Chondrocyte (in vitro differentiated cells): ENCODE measurements at regions not wholly inside any gene's neighbourhood (a gene's known extent, or its start where the extent isn't known, plus 50 kb on each side); places are given as distances from the start of the nearest gene placed in this dataset.
"Not testable (repeated sequence)": the region's sequence is repeated elsewhere in the genome, so short reads cannot be mapped to it uniquely, and the experiment has no call there.

ENCODE experiments used
- DNase-seq: peaks from one replicate; pipeline ENCODE4 v3.0.0; 2021; ENCODE audit warnings: mixed read lengths, low spot score
- H3K27ac Mint-ChIP-seq: one replicate; pipeline ENCODE4 v1.8.0; 2021; ENCODE audit warnings: mild to moderate bottlenecking, moderate library complexity, mixed read lengths; ENCODE audit not compliant: unreplicated experiment
- H3K27me3 Mint-ChIP-seq: 2 replicates; pipeline ENCODE4 v1.8.0; 2021; ENCODE audit warnings: low read depth, mixed read lengths
- H3K36me3 Mint-ChIP-seq: 2 replicates; pipeline ENCODE4 v1.8.0; 2021; ENCODE audit warnings: low read depth, mixed read lengths
- H3K4me1 Mint-ChIP-seq: 2 replicates; pipeline ENCODE4 v1.8.0; 2021; ENCODE audit warnings: low read depth, mild to moderate bottlenecking, mixed read lengths
- H3K4me3 Mint-ChIP-seq: one replicate; pipeline ENCODE4 v1.8.0; 2021; ENCODE audit warnings: mild to moderate bottlenecking, moderate library complexity, mixed read lengths; ENCODE audit not compliant: unreplicated experiment
- H3K9me3 Mint-ChIP-seq: 2 replicates; pipeline ENCODE4 v1.8.0; 2021; ENCODE audit warnings: low read depth, mixed read lengths
- TF ChIP-seq, protein P1 (sequence below): fragments of 200-600 bp; sonication (generic); IDR thresholded peaks from 2 replicates; pipeline ENCODE4 v1.5.0; 2021; ENCODE audit warnings: antibody characterized with exemption, mild to moderate bottlenecking, moderate library complexity

DNA sequence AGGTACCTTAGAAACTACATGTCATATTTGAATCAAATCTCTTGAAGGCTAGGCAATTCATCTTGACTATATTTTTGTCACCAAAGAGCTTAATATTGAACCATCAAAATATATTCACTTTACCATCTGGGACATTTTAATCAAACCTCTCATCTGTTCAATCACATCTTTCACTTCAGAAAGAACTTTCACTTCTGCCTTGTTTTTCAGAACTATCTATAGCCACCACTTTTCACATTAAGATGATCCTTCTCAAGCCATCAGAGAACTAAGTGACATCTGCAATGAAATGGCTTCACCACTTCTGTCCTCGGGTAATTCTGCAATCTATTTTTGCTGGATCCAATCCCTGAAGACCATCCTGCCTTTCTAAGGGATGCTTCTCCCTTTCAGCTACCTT is 57.8 kb downstream of the OR2B2 start:
- H3K27ac Mint-ChIP-seq: no peak overlapping the region
- TF ChIP-seq, protein P1, sequence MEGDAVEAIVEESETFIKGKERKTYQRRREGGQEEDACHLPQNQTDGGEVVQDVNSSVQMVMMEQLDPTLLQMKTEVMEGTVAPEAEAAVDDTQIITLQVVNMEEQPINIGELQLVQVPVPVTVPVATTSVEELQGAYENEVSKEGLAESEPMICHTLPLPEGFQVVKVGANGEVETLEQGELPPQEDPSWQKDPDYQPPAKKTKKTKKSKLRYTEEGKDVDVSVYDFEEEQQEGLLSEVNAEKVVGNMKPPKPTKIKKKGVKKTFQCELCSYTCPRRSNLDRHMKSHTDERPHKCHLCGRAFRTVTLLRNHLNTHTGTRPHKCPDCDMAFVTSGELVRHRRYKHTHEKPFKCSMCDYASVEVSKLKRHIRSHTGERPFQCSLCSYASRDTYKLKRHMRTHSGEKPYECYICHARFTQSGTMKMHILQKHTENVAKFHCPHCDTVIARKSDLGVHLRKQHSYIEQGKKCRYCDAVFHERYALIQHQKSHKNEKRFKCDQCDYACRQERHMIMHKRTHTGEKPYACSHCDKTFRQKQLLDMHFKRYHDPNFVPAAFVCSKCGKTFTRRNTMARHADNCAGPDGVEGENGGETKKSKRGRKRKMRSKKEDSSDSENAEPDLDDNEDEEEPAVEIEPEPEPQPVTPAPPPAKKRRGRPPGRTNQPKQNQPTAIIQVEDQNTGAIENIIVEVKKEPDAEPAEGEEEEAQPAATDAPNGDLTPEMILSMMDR: no peak
- no peaks in the 10 kb centered on the region for H3K36me3 Mint-ChIP-seq
- H3K27me3 Mint-ChIP-seq: no peaks in the 10 kb centered on the region
- H3K4me3 Mint-ChIP-seq: no peak overlapping the region
- DNase-seq: no peak
- no peaks in the 10 kb centered on the region for H3K4me1 Mint-ChIP-seq
- no peaks in the 10 kb centered on the region for H3K9me3 Mint-ChIP-seq

DNA sequence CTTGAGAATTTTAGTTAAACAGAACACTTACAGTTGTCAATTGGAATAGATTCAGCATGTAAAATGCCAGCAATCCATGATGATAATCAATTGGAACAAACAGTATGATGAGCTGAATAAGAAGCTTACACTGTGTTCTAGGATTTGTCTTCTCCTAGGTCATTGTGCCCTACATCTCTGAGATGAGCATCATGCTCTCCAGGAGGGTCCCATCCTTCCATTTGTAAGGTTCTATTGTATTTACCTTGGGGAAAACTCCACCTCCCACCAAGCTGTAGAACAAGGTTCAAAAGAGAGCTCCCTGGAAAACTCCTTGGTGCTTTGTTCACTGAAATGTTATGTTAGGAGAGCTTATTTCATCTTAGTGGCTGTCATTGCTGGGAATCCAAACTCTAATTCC is 60.8 kb downstream of the OR2B2 start:
- Mint-ChIP-seq H3K27me3 (no peaks in the 10 kb centered on the region), H3K27ac (no peak overlapping the region), H3K36me3 (no peaks in the 10 kb centered on the region), H3K9me3 (no peaks in the 10 kb centered on the region), H3K4me3 (no peak overlapping the region), H3K4me1 (no peaks in the 10 kb centered on the region)
- TF ChIP-seq, protein P1: no peak
- no peak for DNase-seq

DNA sequence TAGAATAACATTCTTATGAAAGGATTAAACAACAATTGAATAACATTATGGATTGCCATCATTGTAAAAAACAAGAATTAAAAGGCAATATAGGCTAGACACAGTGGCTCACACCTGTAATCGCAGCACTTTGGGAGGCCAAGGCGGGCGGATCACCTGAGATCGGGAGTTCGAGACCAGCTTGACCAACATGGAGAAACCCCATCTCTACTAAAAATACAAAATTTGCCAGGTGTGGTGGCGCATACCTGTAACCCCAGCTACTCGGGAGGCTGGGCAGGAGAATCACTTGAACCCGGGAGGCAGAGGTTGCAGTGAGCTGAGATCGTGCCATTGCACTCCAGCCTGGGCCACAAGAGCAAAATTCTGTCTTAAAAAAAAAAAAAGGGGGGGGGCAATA is 63.2 kb downstream of the OR2B2 start:
- not testable (repeated sequence) for H3K27ac Mint-ChIP-seq, H3K27me3 Mint-ChIP-seq, DNase-seq, H3K4me3 Mint-ChIP-seq, H3K4me1 Mint-ChIP-seq, H3K36me3 Mint-ChIP-seq, H3K9me3 Mint-ChIP-seq

DNA sequence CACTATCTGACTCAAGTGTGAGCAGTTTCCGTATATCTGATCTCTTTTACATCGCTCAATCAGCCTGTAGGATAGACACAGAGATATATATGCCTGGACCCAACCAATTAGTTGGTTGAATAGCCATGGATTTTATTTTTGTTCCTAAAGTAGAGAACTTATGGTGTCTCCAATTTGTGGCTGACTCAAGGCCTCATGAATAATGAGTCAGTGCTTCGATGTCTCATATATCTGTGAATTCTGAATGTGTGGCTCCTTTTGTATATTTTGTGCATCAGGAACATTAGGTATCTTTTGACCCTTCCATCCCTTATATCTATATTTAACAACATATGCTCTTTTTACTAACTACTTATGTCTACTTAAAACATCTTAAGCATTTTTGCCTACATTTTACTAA is 64.5 kb downstream of the OR2B2 start:
- DNase-seq: no peak
- Mint-ChIP-seq H3K9me3 (no peaks in the 10 kb centered on the region), H3K27ac (no peak overlapping the region)

DNA sequence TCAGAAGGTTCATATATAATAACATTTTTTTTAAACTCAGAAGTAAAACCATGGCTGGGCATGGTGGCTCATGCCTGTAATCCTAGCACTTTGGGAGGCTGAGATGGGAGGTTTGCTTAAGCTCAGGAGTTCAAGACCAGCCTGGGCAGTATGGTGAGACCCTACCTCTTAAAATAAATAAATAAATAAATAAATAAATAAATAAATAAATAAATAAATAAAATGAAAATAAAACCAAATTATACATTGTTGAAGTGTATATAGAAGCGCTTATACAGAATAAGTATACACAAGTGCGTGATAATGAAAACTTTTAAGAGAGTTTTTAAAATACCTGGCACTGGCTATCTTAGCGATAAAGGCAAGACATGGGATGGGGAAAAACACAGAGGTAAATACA is 71.6 kb downstream of the OR2B2 start:
- Mint-ChIP-seq H3K27ac (no peak overlapping the region), H3K36me3 (no peaks in the 10 kb centered on the region)

More for the DNA sequence above, 64.5 kb downstream of the OR2B2 start:
- H3K4me1 Mint-ChIP-seq: no peaks in the 10 kb centered on the region
- H3K27me3 Mint-ChIP-seq: no peaks in the 10 kb centered on the region
- TF ChIP-seq, protein P1: no peak
- H3K4me3 Mint-ChIP-seq: no peak overlapping the region
- H3K36me3 Mint-ChIP-seq: no peaks in the 10 kb centered on the region

More for the DNA sequence above, 71.6 kb downstream of the OR2B2 start:
- Mint-ChIP-seq H3K27me3 (no peaks in the 10 kb centered on the region), H3K9me3 (no peaks in the 10 kb centered on the region), H3K4me3 (no peak overlapping the region), H3K4me1 (peaks cover 20% of the 10 kb centered on the region)
- no peak for DNase-seq
- TF ChIP-seq, protein P1: no peak
